Endothelial cell of umbilical vein (primary cell): ENCODE measurements at regions not wholly inside any gene's neighbourhood (a gene's known extent, or its start where the extent isn't known, plus 50 kb on each side); places are given as distances from the start of the nearest gene placed in this dataset.

Experiments used
- BruUV-seq: library from RNA; stranded (reverse); fragments of 400-500 nt; replicated peaks from 2 replicates; lab custom pipeline; 2021; lab: Mats Ljungman, UMichigan
- CTCF ChIA-PET: fragments of 300-600, 350-600 bp; sonication (Branson Sonifier 250); formaldehyde crosslinking; loops from one replicate; lab custom pipeline; 2021; ENCODE audit warnings: antibody characterized with exemption, inconsistent platforms; lab: Charles Lee
- POLR2A ChIA-PET: fragments of 300-600, 350-600 bp; sonication (Branson Sonifier 250); formaldehyde crosslinking; loops from one replicate; lab custom pipeline; 2021; ENCODE audit warnings: antibody characterized with exemption, inconsistent platforms; lab: Charles Lee
- DNase-seq: peaks from one replicate; pipeline ENCODE4 v3.0.0-alpha.2; 2011; ENCODE audit warnings: low read depth, low spot score
- FAIRE-seq: peaks from 2 replicates; lab custom pipeline; 2011; peaks lifted over from hg19 to GRCh38; lab: Jason Lieb, UNC
- H2AFZ ChIP-seq: 2 replicates; pipeline ENCODE4 v1.6.0; 2012; ENCODE audit warnings: low read depth, low read length, control low read depth, inconsistent platforms
- H3K27ac ChIP-seq: 2 replicates; pipeline ENCODE4 v1.5.1; 2011; ENCODE audit warnings: low read depth, mild to moderate bottlenecking, control low read depth, low read length, moderate library complexity; ENCODE audit not compliant: insufficient read depth
- H3K27me3 ChIP-seq, 2 experiments: 2 replicates each; pipeline versions ENCODE4 v1.6.0 to v1.6.1; 2011; ENCODE audit warnings: low read length in 2 of 2, mixed read lengths in 1 of 2; ENCODE audit not compliant: control insufficient read depth in 2 of 2, insufficient read depth in 2 of 2
- H3K36me3 ChIP-seq, 2 experiments: 2 replicates in 1 of 2; 3 replicates in 1 of 2; pipeline ENCODE4 v1.5.1; 2011; ENCODE audit warnings: low read length in 2 of 2, mild to moderate bottlenecking in 1 of 2, moderate library complexity in 1 of 2; ENCODE audit not compliant: control insufficient read depth in 2 of 2, insufficient read depth in 2 of 2; ENCODE audit errors: extremely low read depth in 1 of 2
- H3K4me1 ChIP-seq: 3 replicates; pipeline ENCODE4 v1.5.1; 2011; ENCODE audit warnings: mild to moderate bottlenecking, low read length; ENCODE audit not compliant: control insufficient read depth, insufficient read depth; ENCODE audit errors: extremely low read depth
- H3K4me2 ChIP-seq: 2 replicates; pipeline ENCODE4 v1.6.1; 2011; ENCODE audit warnings: low read length, control low read depth, mixed read lengths; ENCODE audit not compliant: insufficient read depth
- H3K4me3 ChIP-seq, 3 experiments: fragments of 200-600 bp in 1 of 3; sonication (generic), shearing (Covaris generic) in 1 of 3; replicated peaks in 1 of 3; 2 replicates each; pipeline ENCODE4 v1.5.1; 2011 to 2016; ENCODE audit warnings: control low read depth in 3 of 3, low read length in 3 of 3, mild to moderate bottlenecking in 2 of 3, inconsistent platforms in 1 of 3, low read depth in 1 of 3, moderate library complexity in 1 of 3; ENCODE audit not compliant: insufficient read depth in 1 of 3
- H3K79me2 ChIP-seq: 2 replicates; pipeline ENCODE4 v1.6.0; 2012; ENCODE audit warnings: low read length, inconsistent platforms; ENCODE audit not compliant: control insufficient read depth, insufficient read depth
- H3K9ac ChIP-seq: replicated peaks from 2 replicates; pipeline ENCODE3; 2011; ENCODE audit warnings: low read length, control low read depth; ENCODE audit not compliant: insufficient read depth; ENCODE audit errors: extremely low read depth
- H3K9me1 ChIP-seq: replicated peaks from 3 replicates; pipeline ENCODE4 v1.6.0; 2011; ENCODE audit warnings: mild to moderate bottlenecking, low read length; ENCODE audit not compliant: control insufficient read depth, insufficient read depth; ENCODE audit errors: extremely low read depth
- H3K9me3 ChIP-seq: replicated peaks from 2 replicates; pipeline ENCODE4 v1.5.1; 2012; ENCODE audit warnings: low read length, inconsistent platforms; ENCODE audit not compliant: control insufficient read depth, insufficient read depth
- H4K20me1 ChIP-seq: replicated peaks from 2 replicates; pipeline ENCODE3; 2011; ENCODE audit warnings: mild to moderate bottlenecking, low read length; ENCODE audit not compliant: control insufficient read depth, insufficient read depth; ENCODE audit errors: extremely low read depth
- CTCF ChIP-seq, 2 donors: IDR thresholded peaks; 1 replicate in 1 of 2; 2 replicates in 1 of 2; pipeline ENCODE4 v1.5.1; 2011; ENCODE audit warnings: low read length in 2 of 2, mild to moderate bottlenecking in 2 of 2, moderate library complexity in 2 of 2, control low read depth in 1 of 2, inconsistent platforms in 1 of 2, low read depth in 1 of 2; ENCODE audit not compliant: insufficient read depth in 1 of 2; ENCODE audit errors: extremely low read depth in 1 of 2
- EZH2 ChIP-seq: IDR thresholded peaks from 2 replicates; pipeline ENCODE4 v1.6.1; 2012; ENCODE audit warnings: borderline replicate concordance, low read depth, mild to moderate bottlenecking, moderate library complexity, low read length, inconsistent platforms; ENCODE audit not compliant: severe bottlenecking
- FOS ChIP-seq: IDR thresholded peaks from 2 replicates; pipeline ENCODE4 v1.6.1; 2011; ENCODE audit warnings: mild to moderate bottlenecking, low read length, moderate library complexity, borderline replicate concordance; ENCODE audit not compliant: insufficient read depth
- GATA2 ChIP-seq: IDR thresholded peaks from 2 replicates; pipeline ENCODE4 v1.7.0; 2011; ENCODE audit warnings: low read depth, mild to moderate bottlenecking, moderate library complexity, mixed read lengths, low read length; ENCODE audit not compliant: insufficient read length, insufficient read depth
- JUN ChIP-seq: IDR thresholded peaks from 2 replicates; pipeline ENCODE4 v1.6.1; 2011; ENCODE audit warnings: borderline replicate concordance, low read depth; ENCODE audit not compliant: insufficient read length, insufficient read depth
- MAX ChIP-seq: IDR thresholded peaks from 2 replicates; pipeline ENCODE4 v1.6.1; 2011; ENCODE audit not compliant: insufficient read depth, insufficient read length
- MYC ChIP-seq: IDR thresholded peaks from one replicate; pipeline ENCODE4 v1.6.1; 2011; ENCODE audit warnings: mild to moderate bottlenecking, low read depth, low read length
- POLR2A ChIP-seq: IDR thresholded peaks from 2 replicates; pipeline ENCODE4 v1.6.1; 2012; ENCODE audit warnings: low read depth, mild to moderate bottlenecking, control low read depth, low read length
- POLR2AphosphoS5 ChIP-seq: IDR thresholded peaks from 2 replicates; pipeline ENCODE4 v1.6.1; 2012; ENCODE audit warnings: low read depth, mild to moderate bottlenecking, control low read depth, low read length, moderate library complexity; ENCODE audit not compliant: insufficient read depth
- dilution Hi-C: fragments of 300-500 bp; cut with MboI; formaldehyde crosslinking; loops from one replicate; pipeline ENCODE4 v1.15.0; 2019; ENCODE audit warnings: low sequenced_read_pairs; ENCODE audit not compliant: extremely low pct_ligation_motif_present
- intact Hi-C: fragments of 100-400 bp; cut with micrococcal nuclease; formaldehyde crosslinking; loops from one replicate; pipeline ENCODE4 v1.10.0; 2022

- TF ChIP-seq EZH2 (no peak), CTCF (IDR thresholded peaks at IDR 0.05; ENCODE audit: extremely low read depth in 1 of 2, insufficient read depth in 1 of 2, low read depth in 1 of 2, low read length in 2 of 2) (no peak), FOS (no peak), MAX (no peak), POLR2A (no peak), MYC (no peak), POLR2AphosphoS5 (no peak), GATA2 (no peak), JUN (no peak)
- no peak overlapping the region for H3K4me3 ChIP-seq
- H2AFZ ChIP-seq, result no peak overlapping the region
- no peak overlapping the region for H3K9ac ChIP-seq
- H3K9me1 ChIP-seq, result no peaks in the 10 kb centered on the region
- no peak overlapping the region for H3K4me2 ChIP-seq
- DNase-seq (no peak), FAIRE-seq (no peak)
- no peaks in the 10 kb centered on the region for H3K4me1 ChIP-seq
- POLR2A ChIA-PET, result no interaction called here
- CTCF ChIA-PET, result interaction anchor here (1.9 kb wide), 1 partner anchor 20 kb away, joined by 7 read pairs; no protein-coding TSS in a partner anchor
- no peaks in the 10 kb centered on the region for H4K20me1 ChIP-seq
- intact Hi-C loops (no loop called here), dilution Hi-C loops (no loop called here)
- H3K36me3 ChIP-seq, result no peaks in the 10 kb centered on the region
- no peaks in the 10 kb centered on the region for H3K79me2 ChIP-seq
- no peak overlapping the region for H3K27ac ChIP-seq
- H3K9me3 ChIP-seq, result no peaks in the 10 kb centered on the region
- H3K27me3 ChIP-seq, result peaks cover 0 to 4% of the 10 kb centered on the region in 2 experiments
- no TSS peak for BruUV-seq
These were observed 71.1 kb upstream of the HSPB3 start for GRCh38 chr5:54384356-54384933.
